GM12878 (cell line): ENCODE measurements at regions not wholly inside any gene's neighbourhood (a gene's known extent, or its start where the extent isn't known, plus 50 kb on each side); places are given as distances from the start of the nearest gene placed in this dataset.

Experiments used
- ATAC-seq: fragments of 200-7000 bp; cut with Tn5 transposase; 3 replicates; pipeline ENCODE4 v1.9.1; 2020; ENCODE audit warnings: mild to moderate bottlenecking, moderate library complexity
- BruUV-seq: library from RNA; stranded (reverse); fragments of 400-500 nt; replicated peaks from 2 replicates; lab custom pipeline; 2021; lab: Mats Ljungman, UMichigan
- CTCF ChIA-PET: fragments of 300-600 bp; sonication (Branson Sonifier 250); formaldehyde crosslinking; extraction: SDS; loops from one replicate; lab custom pipeline; 2021; ENCODE audit warnings: inconsistent platforms; lab: Yijun Ruan, JAX
- POLR2A ChIA-PET: fragments of 350-600 bp; formaldehyde crosslinking; extraction: SDS; loops from one replicate; lab custom pipeline; 2021; ENCODE audit warnings: inconsistent platforms; lab: Charles Lee
- RAD21 ChIA-PET: fragments of 300-600 bp; sonication (Branson Sonifier 250); formaldehyde crosslinking; loops from one replicate; lab custom pipeline; 2023; ENCODE audit warnings: antibody characterized with exemption; ENCODE audit not compliant: unreplicated experiment; lab: Charles Lee
- SMC1A ChIA-PET: fragments of 300-600 bp; sonication (Branson Sonifier 250); formaldehyde crosslinking; loops from one replicate; lab custom pipeline; 2023; ENCODE audit not compliant: unreplicated experiment, uncharacterized antibody; lab: Charles Lee
- DNase-seq: peaks from one replicate; pipeline ENCODE4 v3.0.0-alpha.2; 2011; ENCODE audit warnings: low read depth, low spot score
- FAIRE-seq: peaks from 3 replicates; lab custom pipeline; 2011; peaks lifted over from hg19 to GRCh38; lab: Jason Lieb, UNC
- H2AFZ ChIP-seq: 2 replicates; pipeline ENCODE4 v1.6.0; 2011; ENCODE audit warnings: low read depth, low read length, control low read depth; ENCODE audit not compliant: control insufficient read depth
- H3K27ac ChIP-seq: 2 replicates; pipeline ENCODE4 v1.5.1; 2011; ENCODE audit warnings: control low read depth; ENCODE audit not compliant: control insufficient read depth, insufficient read depth
- H3K27me3 ChIP-seq, 2 experiments: replicated peaks in 1 of 2; 2 replicates each; pipeline versions ENCODE4 v1.6.0 to v1.6.1; 2011; ENCODE audit warnings: low read length in 1 of 2; ENCODE audit not compliant: control insufficient read depth in 2 of 2, insufficient read depth in 2 of 2
- H3K36me3 ChIP-seq, 2 experiments: 2 replicates each; pipeline ENCODE4 v1.5.1; 2011; ENCODE audit warnings: low read length in 1 of 2; ENCODE audit not compliant: control insufficient read depth in 2 of 2, insufficient read depth in 2 of 2
- H3K4me1 ChIP-seq: 2 replicates; pipeline ENCODE4 v1.6.1; 2011; ENCODE audit warnings: mild to moderate bottlenecking, low read length, moderate library complexity, mixed read lengths; ENCODE audit not compliant: control insufficient read depth, insufficient read depth
- H3K4me2 ChIP-seq: 2 replicates; pipeline ENCODE4 v1.6.0; 2011; ENCODE audit warnings: control low read depth; ENCODE audit not compliant: control insufficient read depth, insufficient read depth
- H3K4me3 ChIP-seq: fragments of 200-600 bp; sonication (generic); 2 replicates; pipeline ENCODE4 v1.5.1; 2016
- H3K79me2 ChIP-seq: 2 replicates; pipeline ENCODE4 v1.6.0; 2011; ENCODE audit warnings: low read length; ENCODE audit not compliant: control insufficient read depth, insufficient read depth
- H3K9ac ChIP-seq: 2 replicates; pipeline ENCODE4 v1.8.0; 2011; ENCODE audit warnings: low read length, control low read depth, mixed read lengths; ENCODE audit not compliant: control insufficient read depth, insufficient read depth
- H3K9me3 ChIP-seq: replicated peaks from 3 replicates; pipeline ENCODE4 v1.5.1; 2011; ENCODE audit warnings: mild to moderate bottlenecking, low read length; ENCODE audit not compliant: control insufficient read depth, insufficient read depth
- H4K20me1 ChIP-seq: 2 replicates; pipeline ENCODE4 v1.6.0; 2011; ENCODE audit not compliant: control insufficient read depth, insufficient read depth
- BHLHE40 ChIP-seq, 2 experiments: fragments of 450-650 bp in 1 of 2; IDR thresholded peaks; 2 replicates each; pipeline ENCODE4 v1.6.1; 2011 to 2017; ENCODE audit warnings: low read depth in 2 of 2, borderline replicate concordance in 1 of 2, improper control_type of control experiment in 1 of 2, low read length in 1 of 2, mild to moderate bottlenecking in 1 of 2
- CBX3 ChIP-seq: fragments of 200-600 bp; sonication (generic); IDR thresholded peaks from 2 replicates; pipeline ENCODE4 v1.6.1; 2016; ENCODE audit warnings: low read depth, borderline replicate concordance
- IKZF1 ChIP-seq: fragments of 450-650 bp; conservative IDR thresholded peaks from 2 replicates; pipeline ENCODE4 v1.6.1; 2017; ENCODE audit warnings: antibody characterized with exemption, mild to moderate bottlenecking
- RB1 ChIP-seq: fragments of 450-650 bp; formaldehyde crosslinking; IDR thresholded peaks from 2 replicates; pipeline ENCODE4 v1.6.1; 2017; ENCODE audit warnings: mild to moderate bottlenecking, borderline replicate concordance
- SKIL ChIP-seq: fragments of 450-650 bp; IDR thresholded peaks from 2 replicates; pipeline ENCODE4 v1.6.1; 2017; ENCODE audit warnings: mild to moderate bottlenecking, low read depth, inconsistent platforms; ENCODE audit not compliant: poor library complexity, severe bottlenecking
- SP1 ChIP-seq: IDR thresholded peaks from one replicate; pipeline ENCODE4 v1.6.1; 2011; ENCODE audit warnings: low read depth, low read length
- SRF ChIP-seq, 2 experiments: IDR thresholded peaks; 2 replicates each; pipeline ENCODE4 v1.6.1; 2011; ENCODE audit warnings: low read depth in 2 of 2, low read length in 2 of 2, mild to moderate bottlenecking in 1 of 2, moderate library complexity in 1 of 2
- STAT1 ChIP-seq: fragments of 450-650 bp; conservative IDR thresholded peaks from 2 replicates; pipeline ENCODE4 v1.6.1; 2014; ENCODE audit warnings: antibody characterized with exemption, mild to moderate bottlenecking
- TCF12 ChIP-seq: IDR thresholded peaks from 2 replicates; pipeline ENCODE4 v1.6.1; 2011; ENCODE audit warnings: low read depth, mild to moderate bottlenecking, low read length
- USF2 ChIP-seq: IDR thresholded peaks from 2 replicates; pipeline ENCODE4 v1.6.1; 2011; ENCODE audit warnings: low read depth, low read length, improper control_type of control experiment, borderline replicate concordance
- ZBED1 ChIP-seq: IDR thresholded peaks from 2 replicates; pipeline ENCODE4 v1.6.1; 2016; ENCODE audit warnings: borderline replicate concordance
- ZNF384 ChIP-seq: IDR thresholded peaks from 2 replicates; pipeline ENCODE4 v1.6.1; 2012; ENCODE audit warnings: low read depth, mild to moderate bottlenecking, low read length, improper control_type of control experiment, borderline replicate concordance
- WGBS: methylation state at CpG from one replicate; pipeline ENCODE4 v1.1.6; 2016; ENCODE audit warnings: low lambda C conversion rate; ENCODE audit not compliant: insufficient replicate concordance, insufficient coverage; ENCODE audit errors: missing lambda C conversion rate; 5-methylcytosine and 5-hydroxymethylcytosine counted together
- in situ Hi-C: fragments of 300-500 bp; cut with MboI; formaldehyde crosslinking; loops from 9 replicates; pipeline ENCODE4 v1.14.3; 2018; ENCODE audit warnings: mixed read lengths
- intact Hi-C: fragments of 100-400 bp; cut with micrococcal nuclease; formaldehyde crosslinking; loops from one replicate; pipeline ENCODE4 v1.14.2; 2022; ENCODE audit not compliant: unreplicated experiment
- TF ChIP-seq, protein P1 (sequence below): IDR thresholded peaks from 2 replicates; pipeline ENCODE4 v1.6.1; 2012; ENCODE audit warnings: low read depth, low read length, improper control_type of control experiment
- TF ChIP-seq, protein P2 (sequence below): fragments of 450-650 bp; IDR thresholded peaks from 2 replicates; pipeline ENCODE4 v1.6.1; 2014; ENCODE audit warnings: mild to moderate bottlenecking

DNA sequence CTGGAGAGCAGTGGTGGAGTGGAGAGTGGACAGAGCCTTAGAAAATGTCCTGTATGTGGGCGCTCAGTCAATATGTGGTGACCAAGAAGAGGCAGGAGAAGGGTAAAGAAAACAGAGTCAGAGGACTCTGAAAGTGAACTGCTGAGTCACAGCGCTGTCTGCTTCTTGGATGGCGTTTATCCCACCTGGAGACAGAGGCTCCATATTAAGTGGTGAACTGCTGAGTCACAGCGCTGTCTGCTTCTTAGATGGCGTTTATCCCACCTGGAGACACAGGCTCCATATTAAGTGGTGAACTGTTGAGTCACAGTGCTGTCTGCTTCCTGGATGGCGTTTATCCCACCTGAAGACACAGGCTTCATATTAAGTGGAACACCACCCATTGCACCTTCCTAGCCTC lies 119.3 kb upstream of the RALGAPA2 start:
- intact Hi-C loops (no loop called here), in situ Hi-C loops (no loop called here)
- Histone ChIP-seq H3K36me3 (no peaks in the 10 kb centered on the region), H3K4me1 (no peaks in the 10 kb centered on the region), H3K27me3 (peaks cover 0 to 2% of the 10 kb centered on the region in 2 experiments; a peak in 2 of 4 replicates), H3K4me2 (no peak overlapping the region), H3K9me3 (no peaks in the 10 kb centered on the region; the same call in 2 of the 3 replicates), H4K20me1 (no peaks in the 10 kb centered on the region), H3K27ac (no peak overlapping the region), H3K4me3 (no peak overlapping the region), H3K79me2 (no peaks in the 10 kb centered on the region), H2AFZ (no peak overlapping the region), H3K9ac (no peak overlapping the region)
- CTCF ChIA-PET = interaction anchor here (1.0 kb wide), 1 partner anchor 159 kb away, joined by 3 read pairs; no protein-coding TSS in a partner anchor
- no peak for TF ChIP-seq CBX3
- no peak for TF ChIP-seq SKIL
- TF ChIP-seq TCF12 = no peak
- TF ChIP-seq BHLHE40 (IDR thresholded peaks at IDR 0.05; ENCODE audit: borderline replicate concordance in 1 of 2, low read depth in 2 of 2, low read length in 1 of 2) = no peak
- TF ChIP-seq, protein P1, sequence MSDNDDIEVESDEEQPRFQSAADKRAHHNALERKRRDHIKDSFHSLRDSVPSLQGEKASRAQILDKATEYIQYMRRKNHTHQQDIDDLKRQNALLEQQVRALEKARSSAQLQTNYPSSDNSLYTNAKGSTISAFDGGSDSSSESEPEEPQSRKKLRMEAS = no peak
- TF ChIP-seq STAT1 = no peak
- TF ChIP-seq, protein P2, sequence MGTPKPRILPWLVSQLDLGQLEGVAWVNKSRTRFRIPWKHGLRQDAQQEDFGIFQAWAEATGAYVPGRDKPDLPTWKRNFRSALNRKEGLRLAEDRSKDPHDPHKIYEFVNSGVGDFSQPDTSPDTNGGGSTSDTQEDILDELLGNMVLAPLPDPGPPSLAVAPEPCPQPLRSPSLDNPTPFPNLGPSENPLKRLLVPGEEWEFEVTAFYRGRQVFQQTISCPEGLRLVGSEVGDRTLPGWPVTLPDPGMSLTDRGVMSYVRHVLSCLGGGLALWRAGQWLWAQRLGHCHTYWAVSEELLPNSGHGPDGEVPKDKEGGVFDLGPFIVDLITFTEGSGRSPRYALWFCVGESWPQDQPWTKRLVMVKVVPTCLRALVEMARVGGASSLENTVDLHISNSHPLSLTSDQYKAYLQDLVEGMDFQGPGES = no peak
- TF ChIP-seq SRF (IDR thresholded peaks at IDR 0.05; ENCODE audit: low read depth in 2 of 2, low read length in 2 of 2) = no peak
- no peak for TF ChIP-seq ZNF384
- TF ChIP-seq USF2 = no peak
- no peak for TF ChIP-seq RB1
- no peak for TF ChIP-seq ZBED1
- TF ChIP-seq SP1 = no peak
- TF ChIP-seq IKZF1 = no peak
- 58% methylated on average over 6 of the region's 6 CpGs for WGBS
- FAIRE-seq (no peak), ATAC-seq (no peak), DNase-seq (no peak)
- BruUV-seq = no TSS peak
- POLR2A ChIA-PET = no interaction called here
- SMC1A ChIA-PET = no interaction called here
- RAD21 ChIA-PET = no interaction called here
